Mammary epithelial cell (primary cell): ENCODE measurements at regions not wholly inside any gene's neighbourhood (a gene's known extent, or its start where the extent isn't known, plus 50 kb on each side); places are given as distances from the start of the nearest gene placed in this dataset.

Experiments
- CTCF ChIP-seq, 2 donors: IDR thresholded peaks in 1 of 2; conservative IDR thresholded peaks in 1 of 2; 2 replicates each; pipeline ENCODE4 v1.5.1; 2011 to 2012; ENCODE audit warnings: inconsistent platforms in 2 of 2, low read length in 2 of 2, mild to moderate bottlenecking in 2 of 2, control low read depth in 1 of 2, low read depth in 1 of 2; ENCODE audit not compliant: insufficient read depth in 1 of 2; ENCODE audit errors: extremely low read depth in 1 of 2
- EZH2 ChIP-seq: IDR thresholded peaks from 2 replicates; pipeline ENCODE4 v1.6.1; 2012; ENCODE audit warnings: low read length, inconsistent platforms, borderline replicate concordance

GRCh38 chr22:48499456-48500425 lies 1327.9 kb downstream of the BRD1 start:
- TF ChIP-seq CTCF (conservative IDR thresholded peaks at IDR 0.05 in 1 of 2, IDR thresholded peaks at IDR 0.05 in 1 of 2; ENCODE audit: extremely low read depth in 1 of 2, insufficient read depth in 1 of 2, low read depth in 1 of 2, low read length in 2 of 2) (no peak), EZH2 (no peak)
